WI38 (cell line): ENCODE measurements at regions not wholly inside any gene's neighbourhood (a gene's known extent, or its start where the extent isn't known, plus 50 kb on each side); places are given as distances from the start of the nearest gene placed in this dataset.

Experiments
- H3K4me3 ChIP-seq: 2 replicates; pipeline ENCODE4 v1.5.1; 2011; ENCODE audit warnings: low read depth, mild to moderate bottlenecking, control low read depth, low read length
- TF ChIP-seq, protein P1 (sequence below): IDR thresholded peaks from 2 replicates; pipeline ENCODE4 v1.5.1; 2012; ENCODE audit warnings: low read depth, mild to moderate bottlenecking, control low read depth, low read length

DNA sequence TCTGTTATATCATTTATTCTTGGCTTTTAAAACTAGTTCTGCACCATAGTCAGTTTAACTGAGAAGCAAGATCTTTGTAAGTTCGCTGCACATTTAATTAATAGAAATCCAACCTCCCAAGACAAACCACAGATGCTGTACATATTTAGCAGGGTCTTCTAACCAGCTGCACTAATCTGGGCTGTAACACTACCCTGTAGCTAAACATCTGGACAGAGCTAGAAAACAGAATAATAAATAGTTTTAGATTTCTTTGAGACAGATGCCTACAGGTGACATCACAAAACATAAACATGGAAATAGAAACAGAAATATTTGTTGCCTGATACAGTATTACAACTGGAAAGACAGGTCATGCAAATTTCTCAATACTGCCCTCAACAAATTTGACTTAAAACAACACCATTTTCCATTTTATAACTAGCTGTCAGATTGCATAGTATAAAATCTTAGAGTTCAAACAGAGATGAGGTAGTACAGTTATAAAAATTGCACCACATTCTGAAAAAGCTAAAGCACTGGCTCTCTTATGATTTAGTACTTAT is 315.1 kb downstream of the NR4A2 start:
- no peak overlapping the region for H3K4me3 ChIP-seq
- TF ChIP-seq, protein P1, sequence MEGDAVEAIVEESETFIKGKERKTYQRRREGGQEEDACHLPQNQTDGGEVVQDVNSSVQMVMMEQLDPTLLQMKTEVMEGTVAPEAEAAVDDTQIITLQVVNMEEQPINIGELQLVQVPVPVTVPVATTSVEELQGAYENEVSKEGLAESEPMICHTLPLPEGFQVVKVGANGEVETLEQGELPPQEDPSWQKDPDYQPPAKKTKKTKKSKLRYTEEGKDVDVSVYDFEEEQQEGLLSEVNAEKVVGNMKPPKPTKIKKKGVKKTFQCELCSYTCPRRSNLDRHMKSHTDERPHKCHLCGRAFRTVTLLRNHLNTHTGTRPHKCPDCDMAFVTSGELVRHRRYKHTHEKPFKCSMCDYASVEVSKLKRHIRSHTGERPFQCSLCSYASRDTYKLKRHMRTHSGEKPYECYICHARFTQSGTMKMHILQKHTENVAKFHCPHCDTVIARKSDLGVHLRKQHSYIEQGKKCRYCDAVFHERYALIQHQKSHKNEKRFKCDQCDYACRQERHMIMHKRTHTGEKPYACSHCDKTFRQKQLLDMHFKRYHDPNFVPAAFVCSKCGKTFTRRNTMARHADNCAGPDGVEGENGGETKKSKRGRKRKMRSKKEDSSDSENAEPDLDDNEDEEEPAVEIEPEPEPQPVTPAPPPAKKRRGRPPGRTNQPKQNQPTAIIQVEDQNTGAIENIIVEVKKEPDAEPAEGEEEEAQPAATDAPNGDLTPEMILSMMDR: no peak

DNA sequence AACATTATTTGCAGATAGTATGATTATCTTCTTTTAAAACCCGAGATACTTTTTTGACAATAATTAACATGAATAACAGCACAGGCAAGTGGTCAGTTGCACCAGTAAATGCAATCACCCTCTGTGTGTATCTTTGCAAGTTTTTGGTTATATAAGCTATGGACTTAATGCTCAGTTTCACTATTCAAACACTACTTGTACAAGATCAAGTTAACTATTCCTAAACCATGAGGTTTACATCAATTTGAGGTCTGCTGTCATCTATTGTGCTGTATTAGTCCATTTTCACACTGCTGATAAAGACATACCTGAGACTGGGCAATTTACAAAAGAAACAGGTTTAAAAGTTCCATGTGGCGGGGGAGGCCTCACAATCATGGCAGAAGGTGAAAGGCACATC is 323.2 kb downstream of the NR4A2 start:
- H3K4me3 ChIP-seq: no peak overlapping the region
- TF ChIP-seq, protein P1: no peak

DNA sequence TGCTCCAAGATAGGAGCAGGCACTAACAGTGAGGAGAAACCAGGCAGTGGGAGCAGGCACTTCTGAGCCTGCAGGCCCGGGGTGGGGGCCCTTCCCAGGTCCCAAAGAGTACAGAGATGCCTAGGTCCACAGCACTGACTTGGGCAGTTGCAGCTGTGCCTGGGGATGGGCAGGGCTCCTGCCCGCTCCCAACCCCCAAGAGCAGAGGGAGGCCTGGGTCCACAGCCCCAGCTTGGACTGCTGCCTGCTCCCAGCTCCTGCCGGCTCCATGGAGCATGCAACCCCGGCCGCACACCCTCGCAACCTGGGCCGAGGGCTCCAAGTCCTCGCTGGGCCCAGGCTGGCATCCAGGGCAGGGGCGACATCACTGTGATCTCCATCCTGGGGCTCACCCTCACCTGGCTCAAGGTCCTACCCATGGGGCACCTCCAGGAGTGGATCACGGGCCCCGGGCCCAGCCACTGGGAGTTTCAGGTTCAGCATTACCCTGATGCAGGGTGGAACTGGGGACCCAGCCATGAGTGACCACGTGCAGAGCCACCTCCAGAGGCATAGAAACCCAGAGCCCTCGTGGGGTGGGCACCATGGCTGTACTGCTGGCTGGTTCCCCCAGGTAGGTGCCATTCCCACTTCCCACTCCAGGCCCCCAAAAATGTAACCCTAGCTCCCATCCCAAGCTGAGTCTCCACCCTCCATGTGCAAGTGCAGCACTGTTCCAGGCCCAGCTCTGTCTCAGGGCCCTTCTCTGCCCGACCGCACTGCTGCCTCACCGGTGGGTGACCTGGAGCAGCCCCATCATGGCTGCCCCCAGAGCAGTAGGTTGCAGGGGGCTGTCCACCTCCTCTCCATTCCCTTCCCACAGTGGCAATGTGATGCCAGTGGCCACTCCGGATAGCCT is 325.6 kb downstream of the NR4A2 start:
- H3K4me3 ChIP-seq: no peak overlapping the region
- TF ChIP-seq, protein P1: no peak

DNA sequence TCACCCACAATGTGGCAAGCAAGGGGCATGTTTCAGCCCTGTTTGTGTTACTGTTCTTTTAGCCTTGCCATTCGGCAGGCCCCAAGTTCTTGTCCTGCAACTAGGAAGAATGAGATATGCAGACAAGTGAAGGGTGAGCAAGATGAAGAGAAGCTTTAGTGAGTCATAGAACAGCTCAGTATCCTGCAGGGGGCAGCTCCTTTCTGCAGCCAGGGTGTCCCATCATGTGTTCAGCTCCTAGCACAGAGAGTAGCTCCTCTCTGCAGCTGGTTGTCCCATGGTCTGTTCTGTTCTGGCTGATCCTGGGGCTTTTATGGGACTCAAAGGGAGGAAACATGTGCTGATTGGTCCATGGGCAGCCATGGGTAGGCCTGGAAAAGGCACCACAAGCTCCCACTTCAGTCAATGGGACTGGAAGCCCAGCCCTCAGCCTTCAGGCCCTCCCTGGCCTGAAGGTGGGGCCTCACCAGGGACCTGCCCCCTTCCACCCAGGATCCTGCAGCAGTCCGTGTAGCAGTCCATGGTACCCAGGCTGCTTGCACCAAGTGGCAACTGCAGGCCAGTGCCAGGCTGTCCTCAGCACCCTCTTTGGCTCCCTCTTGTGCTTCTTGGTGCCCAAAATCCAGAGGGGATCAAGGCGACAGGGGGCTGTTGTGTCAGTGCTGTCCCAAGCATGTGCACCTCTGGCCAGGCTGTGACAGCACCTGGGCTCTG is 326.4 kb downstream of the NR4A2 start:
- H3K4me3 ChIP-seq: no peak overlapping the region
- TF ChIP-seq, protein P1: no peak

DNA sequence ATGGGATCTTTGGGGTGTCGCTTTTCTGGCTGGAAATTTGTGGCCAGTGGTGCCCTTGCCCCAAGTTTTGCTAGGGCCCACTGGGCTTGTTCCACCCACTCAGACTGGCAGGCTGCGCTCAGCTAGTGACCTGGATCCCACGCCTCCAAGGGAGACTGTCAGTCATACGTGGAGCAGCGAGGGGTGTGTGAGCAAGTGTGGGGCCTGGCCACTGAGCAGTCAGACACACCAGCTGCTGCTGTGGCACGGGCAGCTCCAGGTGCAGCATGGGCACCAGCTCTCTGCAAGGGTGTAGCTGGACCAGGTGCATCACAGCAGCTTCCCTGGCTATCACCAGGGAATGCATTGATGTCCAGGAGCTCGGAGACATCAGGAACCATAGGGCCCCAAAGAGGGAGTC is 327.0 kb downstream of the NR4A2 start:
- TF ChIP-seq, protein P1: no peak

DNA sequence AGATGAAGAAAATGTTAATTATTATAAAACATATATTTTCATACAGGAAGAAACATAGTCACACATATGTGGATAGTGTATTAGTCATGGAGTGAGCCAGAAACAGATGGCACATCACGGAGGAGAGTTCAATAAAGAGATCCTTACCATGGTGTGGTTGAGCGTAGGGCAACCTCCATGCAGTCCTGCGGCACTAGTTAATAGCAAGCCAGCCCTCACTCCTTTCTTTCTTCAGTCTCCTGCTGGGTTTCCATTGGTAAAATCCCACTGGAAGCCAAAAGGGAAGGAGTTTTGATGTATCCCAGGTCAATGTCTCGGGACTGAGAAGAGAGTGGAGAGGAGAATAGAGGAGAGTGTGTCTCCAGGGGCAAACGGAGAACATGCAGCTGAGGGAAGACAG is 328.1 kb downstream of the NR4A2 start:
- TF ChIP-seq, protein P1: no peak
- no peak overlapping the region for H3K4me3 ChIP-seq

More for the DNA sequence above, 327.0 kb downstream of the NR4A2 start:
- H3K4me3 ChIP-seq: no peak overlapping the region

DNA sequence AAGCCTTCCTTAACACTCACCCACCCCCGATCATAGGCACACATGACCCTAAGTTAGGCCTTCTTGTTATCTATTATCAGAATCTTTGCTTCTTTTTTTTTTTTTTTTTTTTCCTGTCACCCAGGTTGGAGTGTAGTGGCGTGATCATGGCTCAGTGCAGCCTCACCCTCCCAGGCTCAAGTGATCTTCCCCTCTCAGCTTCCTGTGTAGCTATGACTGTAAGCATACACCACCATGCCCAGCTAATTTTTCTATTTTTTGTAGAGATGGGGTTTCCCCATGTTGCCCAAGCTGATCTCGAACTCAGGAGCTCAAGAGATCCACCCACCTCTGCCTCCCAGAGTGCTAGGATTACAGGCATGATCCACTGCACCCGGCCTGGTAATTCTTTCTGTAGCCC is 328.7 kb downstream of the NR4A2 start:
- TF ChIP-seq, protein P1: no peak

More for the DNA sequence above, 328.7 kb downstream of the NR4A2 start:
- H3K4me3 ChIP-seq: no peak overlapping the region
